ENCODE measurements at regions not wholly inside any gene's neighbourhood (a gene's known extent, or its start where the extent isn't known, plus 50 kb on each side); places are given as distances from the start of the nearest gene placed in this dataset.

DNA sequence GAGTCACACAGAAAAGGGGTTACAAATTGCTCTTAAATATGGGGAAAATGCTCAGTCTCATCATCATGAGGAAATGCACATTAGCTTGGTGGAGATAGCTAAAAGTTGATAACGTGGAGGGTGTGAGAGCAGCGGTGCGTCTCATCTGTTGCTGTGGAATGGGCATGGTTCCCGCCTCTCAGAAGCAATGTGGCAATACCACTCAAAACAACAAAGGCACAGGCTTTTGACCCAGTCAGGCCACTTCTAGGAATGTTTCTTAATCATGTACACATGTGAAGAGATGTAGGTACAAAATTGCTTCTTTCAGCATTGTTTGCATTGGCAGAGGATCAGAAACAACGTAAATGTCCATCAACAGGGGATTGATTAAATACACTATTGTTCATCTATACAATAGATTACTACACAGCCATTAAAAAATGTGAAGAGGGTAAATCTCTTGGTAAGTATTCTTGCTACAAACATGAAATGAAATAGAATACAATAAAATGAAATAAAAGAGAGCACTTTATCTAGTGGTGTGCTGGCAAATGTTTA is 212.6 kb upstream of the MSX2 start:
- ATAC-seq (ENCODE audit: insufficient read depth, low FRiP score) (no peak), DNase-seq (peak; percentile 36 to 61 (median 37))
- Histone ChIP-seq H3K9ac (ENCODE audit: insufficient read depth in 1 of 2, low read length in 2 of 2) (no peak overlapping the region), H3K27me3 (ENCODE audit: control insufficient read depth in 3 of 3, insufficient read depth in 3 of 3, low read length in 2 of 3) (peaks cover 0 to 36% (median 0%) of the 10 kb centered on the region in 3 donors), H3K4me3 (no peak overlapping the region), H3K36me3 (ENCODE audit: control insufficient read depth in 4 of 4, insufficient read depth in 4 of 4, low read length in 4 of 4) (no peaks in the 10 kb centered on the region), H3K4me1 (ENCODE audit: control insufficient read depth in 5 of 5, insufficient read depth in 5 of 5, low read length in 5 of 5) (no peaks in the 10 kb centered on the region), H3K9me3 (ENCODE audit: control insufficient read depth in 4 of 4, insufficient read depth in 3 of 4, low read length in 3 of 4) (no peaks in the 10 kb centered on the region), H3K27ac (ENCODE audit: low read depth in 1 of 2, low read length in 1 of 2) (no peak overlapping the region)
- TF ChIP-seq, protein P1, sequence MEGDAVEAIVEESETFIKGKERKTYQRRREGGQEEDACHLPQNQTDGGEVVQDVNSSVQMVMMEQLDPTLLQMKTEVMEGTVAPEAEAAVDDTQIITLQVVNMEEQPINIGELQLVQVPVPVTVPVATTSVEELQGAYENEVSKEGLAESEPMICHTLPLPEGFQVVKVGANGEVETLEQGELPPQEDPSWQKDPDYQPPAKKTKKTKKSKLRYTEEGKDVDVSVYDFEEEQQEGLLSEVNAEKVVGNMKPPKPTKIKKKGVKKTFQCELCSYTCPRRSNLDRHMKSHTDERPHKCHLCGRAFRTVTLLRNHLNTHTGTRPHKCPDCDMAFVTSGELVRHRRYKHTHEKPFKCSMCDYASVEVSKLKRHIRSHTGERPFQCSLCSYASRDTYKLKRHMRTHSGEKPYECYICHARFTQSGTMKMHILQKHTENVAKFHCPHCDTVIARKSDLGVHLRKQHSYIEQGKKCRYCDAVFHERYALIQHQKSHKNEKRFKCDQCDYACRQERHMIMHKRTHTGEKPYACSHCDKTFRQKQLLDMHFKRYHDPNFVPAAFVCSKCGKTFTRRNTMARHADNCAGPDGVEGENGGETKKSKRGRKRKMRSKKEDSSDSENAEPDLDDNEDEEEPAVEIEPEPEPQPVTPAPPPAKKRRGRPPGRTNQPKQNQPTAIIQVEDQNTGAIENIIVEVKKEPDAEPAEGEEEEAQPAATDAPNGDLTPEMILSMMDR (IDR thresholded peaks at IDR 0.05; ENCODE audit: control extremely low read depth, extremely low read depth) = no peak
- WGBS, 2 donors = 57 to 82% methylated on average over 5 of the region's 5 CpGs

DNA sequence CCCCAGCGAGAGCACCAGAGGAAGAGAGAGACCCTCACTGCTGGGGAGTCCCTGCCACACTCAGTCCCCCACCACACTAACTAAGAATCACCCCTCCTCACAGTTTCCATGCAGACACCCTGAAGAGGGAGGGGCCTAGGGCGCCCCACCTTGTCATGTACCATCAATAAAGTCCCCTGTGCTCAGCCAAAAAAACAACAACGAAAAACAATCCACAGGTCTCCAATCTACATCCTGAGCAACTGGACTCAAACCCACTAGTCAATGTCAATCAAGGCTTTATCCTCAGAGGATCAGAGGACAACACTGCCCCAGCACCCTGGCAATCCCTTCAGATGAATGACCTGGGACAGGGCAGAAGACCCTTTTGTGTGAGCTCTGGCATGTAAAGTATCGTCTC is 210.1 kb upstream of the MSX2 start:
- no peaks in the 10 kb centered on the region for H3K4me1 ChIP-seq (ENCODE audit: control insufficient read depth in 5 of 5, insufficient read depth in 5 of 5, low read length in 5 of 5)
- H3K36me3 ChIP-seq (ENCODE audit: control insufficient read depth in 4 of 4, insufficient read depth in 4 of 4, low read length in 4 of 4) = no peaks in the 10 kb centered on the region
- TF ChIP-seq, protein P1 (IDR thresholded peaks at IDR 0.05; ENCODE audit: control extremely low read depth, extremely low read depth) = no peak
- H3K27me3 ChIP-seq (ENCODE audit: control insufficient read depth in 3 of 3, insufficient read depth in 3 of 3, low read length in 2 of 3) = peaks cover 4 to 26% (median 5%) of the 10 kb centered on the region in 3 donors
- H3K9ac ChIP-seq (ENCODE audit: insufficient read depth in 1 of 2, low read length in 2 of 2) = no peak overlapping the region
- WGBS, 2 donors = 79 to 83% methylated on average over 4 of the region's 4 CpGs
- DNase-seq = no peak
- no peak overlapping the region for H3K27ac ChIP-seq (ENCODE audit: low read depth in 1 of 2, low read length in 1 of 2)
- H3K9me3 ChIP-seq (ENCODE audit: control insufficient read depth in 4 of 4, insufficient read depth in 3 of 4, low read length in 3 of 4) = peaks cover 0 to 2% (median 0%) of the 10 kb centered on the region in 4 donors
- no peak for ATAC-seq (ENCODE audit: insufficient read depth, low FRiP score)
- no peak overlapping the region for H3K4me3 ChIP-seq

DNA sequence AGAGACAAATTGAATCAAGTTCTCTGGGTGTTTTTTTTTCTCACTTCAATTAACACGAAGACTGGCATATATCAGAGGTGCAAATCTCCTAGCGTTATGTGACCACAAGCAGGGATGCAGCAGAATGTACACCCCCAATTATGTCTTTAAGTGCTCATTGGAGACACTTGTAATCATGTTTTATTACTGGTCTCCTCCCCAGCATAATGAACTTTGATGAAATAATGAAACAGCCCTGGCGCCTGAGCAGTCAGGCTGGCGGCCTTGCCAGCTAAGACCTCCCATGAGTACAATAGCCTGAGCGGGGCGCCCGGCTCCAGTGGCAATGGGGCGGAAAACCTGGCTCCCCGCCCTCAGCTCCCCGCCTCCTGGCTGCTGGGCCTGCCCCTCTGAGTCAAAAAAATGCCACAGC is 209.4 kb upstream of the MSX2 start:
- peaks cover 0 to 2% (median 0%) of the 10 kb centered on the region in 4 donors for H3K9me3 ChIP-seq (ENCODE audit: control insufficient read depth in 4 of 4, insufficient read depth in 3 of 4, low read length in 3 of 4)
- H3K4me1 ChIP-seq (ENCODE audit: control insufficient read depth in 5 of 5, insufficient read depth in 5 of 5, low read length in 5 of 5) = peaks cover 0 to 3% (median 0%) of the 10 kb centered on the region in 5 donors
- no peaks in the 10 kb centered on the region for H3K36me3 ChIP-seq (ENCODE audit: control insufficient read depth in 4 of 4, insufficient read depth in 4 of 4, low read length in 4 of 4)
- no peak overlapping the region for H3K4me3 ChIP-seq
- peaks cover 4 to 26% (median 5%) of the 10 kb centered on the region in 3 donors for H3K27me3 ChIP-seq (ENCODE audit: control insufficient read depth in 3 of 3, insufficient read depth in 3 of 3, low read length in 2 of 3)
- no peak for DNase-seq
- WGBS, 2 donors = 82 to 92% methylated on average over 10 of the region's 10 CpGs
- no peak for ATAC-seq (ENCODE audit: insufficient read depth, low FRiP score)
- H3K9ac ChIP-seq (ENCODE audit: insufficient read depth in 1 of 2, low read length in 2 of 2) = no peak overlapping the region
- H3K27ac ChIP-seq (ENCODE audit: low read depth in 1 of 2, low read length in 1 of 2) = no peak overlapping the region
- TF ChIP-seq, protein P1 (IDR thresholded peaks at IDR 0.05; ENCODE audit: control extremely low read depth, extremely low read depth) = no peak

DNA sequence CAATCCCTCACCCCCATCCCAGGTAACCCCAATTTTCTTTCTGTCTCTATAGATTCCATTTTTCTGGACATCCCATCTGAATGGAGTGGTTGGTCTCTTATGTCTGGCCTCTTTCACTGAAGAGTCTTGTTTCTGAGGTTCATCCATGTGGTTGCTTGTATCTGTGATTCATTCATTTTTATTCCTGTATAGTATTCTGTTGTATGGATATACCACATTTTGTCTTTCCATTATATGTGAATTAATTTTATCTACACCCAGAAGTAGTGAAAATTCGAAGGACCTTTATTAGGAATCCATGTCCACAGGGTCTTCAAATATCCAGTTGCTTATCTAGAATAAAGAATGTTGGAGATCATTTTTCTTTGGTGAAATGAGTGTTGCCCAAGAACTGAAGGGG is 207.6 kb upstream of the MSX2 start:
- DNase-seq = no peak

More for the DNA sequence above, 207.6 kb upstream of the MSX2 start:
- TF ChIP-seq, protein P1 (IDR thresholded peaks at IDR 0.05; ENCODE audit: control extremely low read depth, extremely low read depth) = no peak
- WGBS, 2 donors = 66 to 81% methylated on average over 1 of the region's 1 CpG
- no peak for ATAC-seq (ENCODE audit: insufficient read depth, low FRiP score)
- Histone ChIP-seq H3K4me1 (ENCODE audit: control insufficient read depth in 5 of 5, insufficient read depth in 5 of 5, low read length in 5 of 5) (peaks cover 0 to 9% (median 0%) of the 10 kb centered on the region in 5 donors), H3K27me3 (ENCODE audit: control insufficient read depth in 3 of 3, insufficient read depth in 3 of 3, low read length in 2 of 3) (peaks cover 5 to 19% (median 9%) of the 10 kb centered on the region in 3 donors), H3K36me3 (ENCODE audit: control insufficient read depth in 4 of 4, insufficient read depth in 4 of 4, low read length in 4 of 4) (no peaks in the 10 kb centered on the region), H3K27ac (ENCODE audit: low read depth in 1 of 2, low read length in 1 of 2) (no peak overlapping the region), H3K4me3 (no peak overlapping the region), H3K9me3 (ENCODE audit: control insufficient read depth in 4 of 4, insufficient read depth in 3 of 4, low read length in 3 of 4) (peaks cover 0 to 2% (median 0%) of the 10 kb centered on the region in 4 donors), H3K9ac (ENCODE audit: insufficient read depth in 1 of 2, low read length in 2 of 2) (no peak overlapping the region)
